PC-3 (cell line): ENCODE measurements at regions not wholly inside any gene's neighbourhood (a gene's known extent, or its start where the extent isn't known, plus 50 kb on each side); places are given as distances from the start of the nearest gene placed in this dataset.

Experiments
- ATAC-seq: fragments of 200-7000 bp; cut with Tn5 transposase; 2 replicates; pipeline ENCODE4 v1.9.1; 2020; ENCODE audit warnings: mild to moderate bottlenecking, moderate library complexity
- BruUV-seq: library from RNA; stranded (reverse); fragments of 400-500 nt; replicated peaks from 2 replicates; lab custom pipeline; 2021; lab: Mats Ljungman, UMichigan
- CTCF ChIA-PET: fragments of 300-600 bp; sonication (Branson Sonifier 250); formaldehyde crosslinking; loops from one replicate; lab custom pipeline; 2022; ENCODE audit warnings: antibody characterized with exemption; lab: Charles Lee
- POLR2A ChIA-PET: fragments of 300-600 bp; sonication (Branson Sonifier 250); formaldehyde crosslinking; loops from one replicate; lab custom pipeline; 2022; ENCODE audit warnings: antibody characterized with exemption; ENCODE audit not compliant: unreplicated experiment; lab: Charles Lee
- DNase-seq: peaks from one replicate; pipeline ENCODE4 v3.0.0-alpha.2; 2015
- H2AFZ ChIP-seq: fragments of 300-600 bp; sonication (generic); 2 replicates; pipeline ENCODE4 v1.6.0; 2016; ENCODE audit warnings: antibody characterized with exemption, low read length
- H3F3A ChIP-seq: fragments of 300-600 bp; sonication (generic); one replicate; pipeline ENCODE4 v1.6.0; 2017; ENCODE audit warnings: antibody characterized with exemption, low read length, control low read depth, mild to moderate bottlenecking; ENCODE audit not compliant: unreplicated experiment
- H3K27ac ChIP-seq: fragments of 300-600 bp; sonication (generic); 2 replicates; pipeline ENCODE4 v1.5.1; 2016; ENCODE audit warnings: mild to moderate bottlenecking, low read length
- H3K27me3 ChIP-seq: fragments of 300-600 bp; sonication (generic); 2 replicates; pipeline ENCODE4 v1.6.1; 2016; ENCODE audit warnings: low read length, mixed read lengths
- H3K36me3 ChIP-seq: fragments of 300-600 bp; sonication (generic); 2 replicates; pipeline ENCODE4 v1.6.1; 2016; ENCODE audit warnings: low read depth, mixed run types, low read length, mixed read lengths
- H3K4me1 ChIP-seq: fragments of 300-600 bp; sonication (generic); 2 replicates; pipeline ENCODE4 v1.5.1; 2016; ENCODE audit warnings: low read length; ENCODE audit not compliant: insufficient read depth
- H3K4me2 ChIP-seq: fragments of 300-600 bp; sonication (generic); 2 replicates; pipeline ENCODE4 v1.6.0; 2016; ENCODE audit warnings: low read length
- H3K4me3 ChIP-seq: fragments of 300-600 bp; sonication (generic); 2 replicates; pipeline ENCODE4 v1.5.1; 2016; ENCODE audit warnings: mild to moderate bottlenecking, low read length, mixed read lengths
- H3K79me2 ChIP-seq: fragments of 300-600 bp; sonication (generic); 2 replicates; pipeline ENCODE4 v1.6.1; 2017; ENCODE audit warnings: low read length, mixed read lengths
- H3K9ac ChIP-seq: fragments of 300-600 bp; sonication (generic); 2 replicates; pipeline ENCODE4 v1.6.0; 2016; ENCODE audit warnings: mild to moderate bottlenecking, low read length
- H3K9me2 ChIP-seq: fragments of 300-600 bp; sonication (generic); replicated peaks from 2 replicates; pipeline ENCODE4 v1.6.1; 2016; ENCODE audit warnings: mixed run types, low read length, mixed read lengths
- H3K9me3 ChIP-seq: fragments of 300-600 bp; sonication (generic); 2 replicates; pipeline ENCODE4 v1.6.1; 2016; ENCODE audit warnings: low read length, mixed read lengths
- H4K20me1 ChIP-seq: fragments of 300-600 bp; sonication (generic); 2 replicates; pipeline ENCODE4 v1.6.1; 2016; ENCODE audit warnings: low read length, mixed read lengths
- EZH2 ChIP-seq: fragments of 300-600 bp; sonication (generic); IDR thresholded peaks from one replicate; pipeline ENCODE4 v1.6.1; 2017; ENCODE audit warnings: antibody characterized with exemption, mild to moderate bottlenecking, low read length; ENCODE audit not compliant: unreplicated experiment
- EZH2phosphoT487 ChIP-seq: fragments of 300-600 bp; sonication (generic); IDR thresholded peaks from 2 replicates; pipeline ENCODE4 v1.6.1; 2018; ENCODE audit warnings: mild to moderate bottlenecking, antibody characterized with exemption, low read length, borderline replicate concordance
- intact Hi-C: fragments of 100-400 bp; cut with micrococcal nuclease; formaldehyde crosslinking; loops from 2 replicates; pipeline ENCODE4 v1.9.0; 2023
- TF ChIP-seq, protein P1 (sequence below): fragments of 300-600 bp; sonication (generic); conservative IDR thresholded peaks from 2 replicates; pipeline ENCODE4 v1.5.1; 2017; ENCODE audit warnings: antibody characterized with exemption, low read depth, mild to moderate bottlenecking, low read length

DNA sequence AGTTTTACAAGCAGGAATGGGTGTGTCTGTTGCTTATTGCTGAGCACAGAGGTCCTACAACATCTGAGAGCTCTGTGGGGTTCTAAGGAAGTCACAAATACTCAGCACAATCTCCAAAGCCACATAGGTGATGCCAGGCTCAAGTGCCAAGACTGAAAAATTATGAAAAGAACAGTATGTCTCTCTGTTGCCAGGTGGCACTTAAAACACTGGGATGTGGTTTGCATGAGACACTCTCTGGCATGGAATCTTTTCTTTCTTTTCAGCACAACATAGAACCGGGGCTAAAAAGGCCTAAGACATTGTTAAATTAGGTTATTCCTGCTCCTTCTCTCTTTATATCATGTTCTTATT is 127.3 kb upstream of the PRICKLE2 start:
- Histone ChIP-seq H3K79me2 (no peaks in the 10 kb centered on the region), H3K9ac (no peak overlapping the region), H2AFZ (no peak overlapping the region), H3K4me1 (peaks cover 20% of the 10 kb centered on the region), H4K20me1 (no peaks in the 10 kb centered on the region), H3K9me3 (no peaks in the 10 kb centered on the region), H3K9me2 (no peaks in the 10 kb centered on the region), H3K4me3 (no peak overlapping the region), H3K27me3 (no peaks in the 10 kb centered on the region), H3F3A (no peaks in the 10 kb centered on the region), H3K27ac (no peak overlapping the region), H3K36me3 (no peaks in the 10 kb centered on the region), H3K4me2 (no peak overlapping the region)
- no peak; the same call in 1 of the 2 replicates for ATAC-seq
- ChIA-PET CTCF (no interaction called here), POLR2A (no interaction called here)
- no TSS peak for BruUV-seq
- TF ChIP-seq EZH2 (no peak), EZH2phosphoT487 (no peak)
- TF ChIP-seq, protein P1, sequence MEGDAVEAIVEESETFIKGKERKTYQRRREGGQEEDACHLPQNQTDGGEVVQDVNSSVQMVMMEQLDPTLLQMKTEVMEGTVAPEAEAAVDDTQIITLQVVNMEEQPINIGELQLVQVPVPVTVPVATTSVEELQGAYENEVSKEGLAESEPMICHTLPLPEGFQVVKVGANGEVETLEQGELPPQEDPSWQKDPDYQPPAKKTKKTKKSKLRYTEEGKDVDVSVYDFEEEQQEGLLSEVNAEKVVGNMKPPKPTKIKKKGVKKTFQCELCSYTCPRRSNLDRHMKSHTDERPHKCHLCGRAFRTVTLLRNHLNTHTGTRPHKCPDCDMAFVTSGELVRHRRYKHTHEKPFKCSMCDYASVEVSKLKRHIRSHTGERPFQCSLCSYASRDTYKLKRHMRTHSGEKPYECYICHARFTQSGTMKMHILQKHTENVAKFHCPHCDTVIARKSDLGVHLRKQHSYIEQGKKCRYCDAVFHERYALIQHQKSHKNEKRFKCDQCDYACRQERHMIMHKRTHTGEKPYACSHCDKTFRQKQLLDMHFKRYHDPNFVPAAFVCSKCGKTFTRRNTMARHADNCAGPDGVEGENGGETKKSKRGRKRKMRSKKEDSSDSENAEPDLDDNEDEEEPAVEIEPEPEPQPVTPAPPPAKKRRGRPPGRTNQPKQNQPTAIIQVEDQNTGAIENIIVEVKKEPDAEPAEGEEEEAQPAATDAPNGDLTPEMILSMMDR = no peak
- intact Hi-C loops = no loop called here
- DNase-seq = no peak

DNA sequence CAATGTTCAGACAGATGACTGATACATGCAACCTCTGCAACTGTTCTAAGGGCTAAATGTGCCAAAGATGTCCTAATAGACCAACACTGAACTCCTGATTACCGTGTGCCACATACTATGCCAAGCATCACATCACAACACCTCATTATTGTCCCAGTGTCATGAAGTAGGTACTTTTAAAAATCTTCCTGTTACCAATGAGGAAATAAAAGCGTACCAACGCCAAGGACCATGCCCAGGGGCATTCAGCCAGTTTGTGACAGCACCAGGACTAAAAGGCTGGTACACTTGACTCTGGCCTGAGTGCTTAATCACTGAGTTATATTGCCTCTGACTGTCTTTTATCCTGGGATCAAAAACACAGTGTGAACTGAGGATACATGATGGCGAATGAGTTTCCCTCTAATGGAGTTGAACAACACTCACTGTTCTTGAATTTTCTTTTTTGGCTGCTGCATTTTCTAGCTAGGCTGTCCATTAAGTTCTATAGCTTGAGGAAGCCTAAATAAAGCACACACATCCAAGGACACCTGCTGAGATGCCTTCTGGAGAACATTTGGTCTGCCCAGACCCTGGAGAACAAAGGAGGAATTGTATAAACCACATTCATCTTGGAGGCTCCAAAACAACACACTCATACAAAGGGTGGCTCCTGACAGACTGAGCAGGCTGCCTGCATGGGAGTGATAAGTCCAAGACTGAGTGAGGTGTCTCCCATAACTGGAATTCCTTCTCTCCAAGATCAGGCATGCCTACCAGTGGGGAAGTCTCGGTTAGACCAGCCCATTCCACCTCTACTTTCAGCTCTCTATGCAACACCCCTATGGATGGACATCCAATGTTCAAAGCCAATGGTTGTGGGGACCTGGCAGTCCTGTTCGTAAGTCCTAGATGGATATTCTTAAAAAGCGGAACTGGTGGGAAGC is 126.7 kb upstream of the PRICKLE2 start:
- intact Hi-C loops = no loop called here
- ATAC-seq (no peak; the same call in 1 of the 2 replicates), DNase-seq (no peak)
- Histone ChIP-seq H3K79me2 (no peaks in the 10 kb centered on the region), H3K36me3 (no peaks in the 10 kb centered on the region), H4K20me1 (no peaks in the 10 kb centered on the region), H3K27me3 (no peaks in the 10 kb centered on the region), H3K4me1 (peaks cover 20% of the 10 kb centered on the region), H3K4me3 (no peak overlapping the region), H3K4me2 (0 out of 2 replicates have a peak overlapping the region, but pooled peaks have one; percentile 20), H2AFZ (0 out of 2 replicates have a peak overlapping the region, but pooled peaks have one; percentile 43), H3K9ac (no peak overlapping the region), H3F3A (no peaks in the 10 kb centered on the region), H3K9me2 (no peaks in the 10 kb centered on the region), H3K27ac (no peak overlapping the region), H3K9me3 (no peaks in the 10 kb centered on the region)
- CTCF ChIA-PET = no interaction called here
- POLR2A ChIA-PET = no interaction called here
- no TSS peak for BruUV-seq
- no peak for TF ChIP-seq EZH2phosphoT487
- TF ChIP-seq, protein P1 = no peak
- no peak for TF ChIP-seq EZH2

DNA sequence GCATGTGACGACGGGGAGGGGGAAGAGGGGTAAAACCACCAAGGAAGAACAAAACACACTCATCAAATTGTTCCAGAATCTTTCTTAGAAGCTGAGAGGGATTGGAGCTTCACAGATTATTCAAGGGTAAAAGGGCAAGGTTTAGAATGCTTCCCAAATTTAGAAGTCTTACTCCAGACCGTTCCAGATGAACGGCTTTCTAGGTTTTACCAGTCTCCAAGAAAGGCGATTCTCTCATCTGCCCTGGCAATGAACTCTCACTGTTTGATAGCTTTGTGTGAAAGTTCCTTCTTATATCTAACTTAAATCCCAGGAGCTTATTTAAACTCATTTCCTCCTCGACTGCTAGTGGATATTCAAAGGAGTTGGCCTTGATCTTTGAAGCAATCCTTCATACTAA is 124.3 kb upstream of the PRICKLE2 start:
- H3K27ac ChIP-seq = no peak overlapping the region
- DNase-seq (no peak), ATAC-seq (no peak)
- no peaks in the 10 kb centered on the region for H3K79me2 ChIP-seq
- no peaks in the 10 kb centered on the region for H3K9me3 ChIP-seq
- H3K4me2 ChIP-seq = no peak overlapping the region
- no peak overlapping the region for H3K4me3 ChIP-seq
- TF ChIP-seq EZH2phosphoT487 (no peak), EZH2 (no peak)
- TF ChIP-seq, protein P1 = no peak
- H2AFZ ChIP-seq = no peak overlapping the region
- peaks cover 24% of the 10 kb centered on the region for H3K4me1 ChIP-seq
- H3F3A ChIP-seq = no peaks in the 10 kb centered on the region
- no TSS peak for BruUV-seq
- ChIA-PET POLR2A (no interaction called here), CTCF (no interaction called here)
- H4K20me1 ChIP-seq = no peaks in the 10 kb centered on the region
- no peaks in the 10 kb centered on the region for H3K9me2 ChIP-seq
- H3K36me3 ChIP-seq = no peaks in the 10 kb centered on the region
- intact Hi-C loops = no loop called here
- no peak overlapping the region for H3K9ac ChIP-seq
- H3K27me3 ChIP-seq = no peaks in the 10 kb centered on the region
